OCI-M1 (cell line): ENCODE measurements at regions not wholly inside any gene's neighbourhood (a gene's known extent, or its start where the extent isn't known, plus 50 kb on each side); places are given as distances from the start of the nearest gene placed in this dataset.

Experiments used
- DNase-seq: peaks from one replicate; lab custom pipeline; 2025; lab: John Stamatoyannopoulos, UW

GRCh38 chr13:99642841-99643240, 141.6 kb downstream of the TM9SF2 start:
- DNase-seq = no peak

- DNase-seq = no peak
Observed at GRCh38 chr13:99642006-99642405, 140.7 kb downstream of the TM9SF2 start.

GRCh38 chr13:99640260-99640659, 139.0 kb downstream of the TM9SF2 start:
- no peak for DNase-seq

- no peak for DNase-seq
Observed at GRCh38 chr13:99639126-99639525, 137.9 kb downstream of the TM9SF2 start.

- DNase-seq = no peak
Observed at GRCh38 chr13:99636728-99637353, 135.6 kb downstream of the TM9SF2 start.

- DNase-seq = no peak
Observed at GRCh38 chr13:99636306-99636705, 135.0 kb downstream of the TM9SF2 start.

GRCh38 chr13:99634672-99635071, 133.4 kb downstream of the TM9SF2 start:
- DNase-seq = no peak

GRCh38 chr13:99630269-99630898, 129.1 kb downstream of the TM9SF2 start:
- DNase-seq = no peak

- no peak for DNase-seq
Observed at GRCh38 chr13:99629641-99630040, 128.4 kb downstream of the TM9SF2 start.

- DNase-seq = no peak
Observed at GRCh38 chr13:99628442-99628841, 127.2 kb downstream of the TM9SF2 start.

GRCh38 chr13:99626461-99627082, 125.3 kb downstream of the TM9SF2 start:
- no peak for DNase-seq

GRCh38 chr13:99624936-99625540, 123.8 kb downstream of the TM9SF2 start:
- DNase-seq = no peak

GRCh38 chr13:99620806-99621205, 119.5 kb downstream of the TM9SF2 start:
- DNase-seq = no peak

- DNase-seq = no peak
Observed at GRCh38 chr13:99619207-99619606, 117.9 kb downstream of the TM9SF2 start.

GRCh38 chr13:99617474-99618255, 116.4 kb downstream of the TM9SF2 start:
- DNase-seq = peak; percentile 62

GRCh38 chr13:99614465-99614885, 113.2 kb downstream of the TM9SF2 start:
- DNase-seq = peak; percentile 74
